ENCODE measurements at regions not wholly inside any gene's neighbourhood (a gene's known extent, or its start where the extent isn't known, plus 50 kb on each side); places are given as distances from the start of the nearest gene placed in this dataset.

DNA sequence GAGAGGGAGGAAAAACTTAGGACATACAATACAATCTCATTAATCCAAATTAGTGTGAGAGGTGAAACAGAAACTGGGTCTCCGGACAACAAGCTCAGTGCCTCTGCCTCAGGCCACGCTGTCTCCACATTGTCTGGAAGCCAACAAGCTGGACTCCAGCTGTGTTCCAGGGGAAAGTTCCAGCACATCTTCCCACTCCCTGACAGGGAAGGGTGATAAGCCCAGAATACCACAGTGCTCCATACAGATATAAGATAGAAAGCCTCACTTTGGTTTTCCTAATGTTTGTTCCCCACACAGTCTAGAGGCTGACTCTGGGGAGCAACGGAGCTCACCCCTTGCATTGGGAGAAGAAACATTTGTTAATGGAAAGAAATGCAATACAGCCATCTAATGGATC lies 117.1 kb upstream of the SPTLC3 start:
- DNase-seq (ENCODE audit: low read depth in 1 of 2, low spot score in 1 of 2) = no peak
- TF ChIP-seq SPI1 (IDR thresholded peaks at IDR 0.05; ENCODE audit: borderline replicate concordance, low read depth) = no peak
- no peak overlapping the region for H3K4me3 ChIP-seq (replicated peaks; ENCODE audit: insufficient read depth, low read length)
- H3K27ac ChIP-seq (replicated peaks) = no peak overlapping the region
- H3K27me3 ChIP-seq (ENCODE audit: insufficient read depth, poor library complexity, severe bottlenecking) = no peaks in the 10 kb centered on the region

DNA sequence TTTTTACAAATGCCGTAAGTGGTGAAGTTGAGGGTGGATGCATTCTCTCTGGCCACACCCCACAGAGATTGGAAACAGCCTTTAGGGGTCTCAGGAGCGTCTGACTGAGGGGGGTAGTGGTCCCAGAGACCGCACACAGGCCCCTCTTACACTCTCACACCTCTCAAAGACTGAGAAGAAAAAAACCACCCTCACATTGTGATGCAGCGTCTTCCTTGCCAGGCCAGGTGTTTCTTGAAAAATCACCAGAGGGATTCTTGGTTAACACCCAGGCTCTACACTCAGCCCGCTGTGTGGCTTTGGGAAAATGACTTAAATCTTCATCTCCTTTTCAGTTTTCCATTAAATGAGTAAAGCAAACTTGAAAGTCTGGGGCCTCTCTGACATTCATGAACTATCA lies 115.8 kb upstream of the SPTLC3 start:
- no peak overlapping the region for H3K27ac ChIP-seq (replicated peaks)
- peaks cover 4% of the 10 kb centered on the region for H3K27me3 ChIP-seq (ENCODE audit: insufficient read depth, poor library complexity, severe bottlenecking)
- TF ChIP-seq, protein P1, sequence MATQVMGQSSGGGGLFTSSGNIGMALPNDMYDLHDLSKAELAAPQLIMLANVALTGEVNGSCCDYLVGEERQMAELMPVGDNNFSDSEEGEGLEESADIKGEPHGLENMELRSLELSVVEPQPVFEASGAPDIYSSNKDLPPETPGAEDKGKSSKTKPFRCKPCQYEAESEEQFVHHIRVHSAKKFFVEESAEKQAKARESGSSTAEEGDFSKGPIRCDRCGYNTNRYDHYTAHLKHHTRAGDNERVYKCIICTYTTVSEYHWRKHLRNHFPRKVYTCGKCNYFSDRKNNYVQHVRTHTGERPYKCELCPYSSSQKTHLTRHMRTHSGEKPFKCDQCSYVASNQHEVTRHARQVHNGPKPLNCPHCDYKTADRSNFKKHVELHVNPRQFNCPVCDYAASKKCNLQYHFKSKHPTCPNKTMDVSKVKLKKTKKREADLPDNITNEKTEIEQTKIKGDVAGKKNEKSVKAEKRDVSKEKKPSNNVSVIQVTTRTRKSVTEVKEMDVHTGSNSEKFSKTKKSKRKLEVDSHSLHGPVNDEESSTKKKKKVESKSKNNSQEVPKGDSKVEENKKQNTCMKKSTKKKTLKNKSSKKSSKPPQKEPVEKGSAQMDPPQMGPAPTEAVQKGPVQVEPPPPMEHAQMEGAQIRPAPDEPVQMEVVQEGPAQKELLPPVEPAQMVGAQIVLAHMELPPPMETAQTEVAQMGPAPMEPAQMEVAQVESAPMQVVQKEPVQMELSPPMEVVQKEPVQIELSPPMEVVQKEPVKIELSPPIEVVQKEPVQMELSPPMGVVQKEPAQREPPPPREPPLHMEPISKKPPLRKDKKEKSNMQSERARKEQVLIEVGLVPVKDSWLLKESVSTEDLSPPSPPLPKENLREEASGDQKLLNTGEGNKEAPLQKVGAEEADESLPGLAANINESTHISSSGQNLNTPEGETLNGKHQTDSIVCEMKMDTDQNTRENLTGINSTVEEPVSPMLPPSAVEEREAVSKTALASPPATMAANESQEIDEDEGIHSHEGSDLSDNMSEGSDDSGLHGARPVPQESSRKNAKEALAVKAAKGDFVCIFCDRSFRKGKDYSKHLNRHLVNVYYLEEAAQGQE (IDR thresholded peaks at IDR 0.05; ENCODE audit: insufficient replicate concordance, low read depth) = no peak
- TF ChIP-seq POLR2AphosphoS5 (IDR thresholded peaks at IDR 0.05; ENCODE audit: low read depth) = no peak
- no peak for TF ChIP-seq SPI1 (IDR thresholded peaks at IDR 0.05; ENCODE audit: borderline replicate concordance, low read depth)
- no peak for TF ChIP-seq GABPA (IDR thresholded peaks at IDR 0.05; ENCODE audit: low read depth)
- TF ChIP-seq, protein P2, sequence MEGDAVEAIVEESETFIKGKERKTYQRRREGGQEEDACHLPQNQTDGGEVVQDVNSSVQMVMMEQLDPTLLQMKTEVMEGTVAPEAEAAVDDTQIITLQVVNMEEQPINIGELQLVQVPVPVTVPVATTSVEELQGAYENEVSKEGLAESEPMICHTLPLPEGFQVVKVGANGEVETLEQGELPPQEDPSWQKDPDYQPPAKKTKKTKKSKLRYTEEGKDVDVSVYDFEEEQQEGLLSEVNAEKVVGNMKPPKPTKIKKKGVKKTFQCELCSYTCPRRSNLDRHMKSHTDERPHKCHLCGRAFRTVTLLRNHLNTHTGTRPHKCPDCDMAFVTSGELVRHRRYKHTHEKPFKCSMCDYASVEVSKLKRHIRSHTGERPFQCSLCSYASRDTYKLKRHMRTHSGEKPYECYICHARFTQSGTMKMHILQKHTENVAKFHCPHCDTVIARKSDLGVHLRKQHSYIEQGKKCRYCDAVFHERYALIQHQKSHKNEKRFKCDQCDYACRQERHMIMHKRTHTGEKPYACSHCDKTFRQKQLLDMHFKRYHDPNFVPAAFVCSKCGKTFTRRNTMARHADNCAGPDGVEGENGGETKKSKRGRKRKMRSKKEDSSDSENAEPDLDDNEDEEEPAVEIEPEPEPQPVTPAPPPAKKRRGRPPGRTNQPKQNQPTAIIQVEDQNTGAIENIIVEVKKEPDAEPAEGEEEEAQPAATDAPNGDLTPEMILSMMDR (IDR thresholded peaks at IDR 0.05; ENCODE audit: insufficient read depth, low read length) = no peak
- no peak overlapping the region for H3K4me3 ChIP-seq (replicated peaks; ENCODE audit: insufficient read depth, low read length)
- no peak for DNase-seq (ENCODE audit: low read depth in 1 of 2, low spot score in 1 of 2)

DNA sequence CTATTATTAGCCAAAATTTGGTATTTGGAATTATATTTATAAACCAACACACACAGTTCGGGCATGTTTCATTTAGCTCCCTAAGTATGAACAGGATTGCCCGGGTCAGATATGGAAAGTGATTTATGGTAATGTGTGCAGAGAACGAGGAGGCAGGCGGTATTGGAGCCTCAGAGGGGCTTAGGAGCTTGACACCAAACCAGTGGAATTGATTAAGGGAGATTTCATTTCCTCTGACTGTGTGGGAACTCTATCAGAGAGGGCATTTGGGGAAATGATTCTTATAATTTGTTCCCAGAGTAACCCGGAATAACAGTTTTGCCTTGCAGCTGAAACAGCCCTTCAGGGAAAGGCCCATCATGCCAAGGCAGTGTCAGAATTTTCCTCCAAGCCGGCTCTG lies 115.1 kb upstream of the SPTLC3 start:
- Histone ChIP-seq H3K4me3 (replicated peaks; ENCODE audit: insufficient read depth, low read length) (no peak overlapping the region), H3K27ac (replicated peaks) (no peak overlapping the region), H3K27me3 (ENCODE audit: insufficient read depth, poor library complexity, severe bottlenecking) (peaks cover 4% of the 10 kb centered on the region)
- TF ChIP-seq POLR2AphosphoS5 (IDR thresholded peaks at IDR 0.05; ENCODE audit: low read depth) = no peak
- TF ChIP-seq, protein P2 (IDR thresholded peaks at IDR 0.05; ENCODE audit: insufficient read depth, low read length) = no peak
- no peak for TF ChIP-seq SPI1 (IDR thresholded peaks at IDR 0.05; ENCODE audit: borderline replicate concordance, low read depth)
- TF ChIP-seq, protein P1 (IDR thresholded peaks at IDR 0.05; ENCODE audit: insufficient replicate concordance, low read depth) = no peak
- DNase-seq (ENCODE audit: low read depth in 1 of 2, low spot score in 1 of 2) = no peak

DNA sequence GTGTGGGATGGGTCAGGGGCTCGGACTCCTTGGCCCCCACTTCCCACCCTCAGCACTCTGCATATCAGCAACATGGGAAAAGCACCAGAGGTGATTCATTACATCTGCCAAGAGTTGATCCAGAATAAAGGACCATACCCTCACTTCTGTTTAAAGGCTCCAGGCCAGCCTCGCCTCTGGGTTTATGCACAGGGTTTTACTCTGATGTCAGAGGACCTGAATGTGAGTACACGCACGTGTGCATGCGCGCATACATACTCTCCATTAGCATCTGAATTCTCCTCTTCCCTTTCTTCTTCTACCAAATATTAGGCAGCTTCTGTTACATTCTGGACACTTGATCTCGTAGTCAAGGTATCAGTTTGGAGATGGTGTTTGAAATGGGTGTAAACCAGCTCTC lies 114.7 kb upstream of the SPTLC3 start:
- no peak overlapping the region for H3K4me3 ChIP-seq (replicated peaks; ENCODE audit: insufficient read depth, low read length)
- TF ChIP-seq, protein P1 (IDR thresholded peaks at IDR 0.05; ENCODE audit: insufficient replicate concordance, low read depth) = no peak
- TF ChIP-seq SPI1 (IDR thresholded peaks at IDR 0.05; ENCODE audit: borderline replicate concordance, low read depth) = no peak
- TF ChIP-seq, protein P2 (IDR thresholded peaks at IDR 0.05; ENCODE audit: insufficient read depth, low read length) = no peak
- peaks cover 4% of the 10 kb centered on the region for H3K27me3 ChIP-seq (ENCODE audit: insufficient read depth, poor library complexity, severe bottlenecking)
- no peak overlapping the region for H3K27ac ChIP-seq (replicated peaks)
- no peak for DNase-seq (ENCODE audit: low read depth in 1 of 2, low spot score in 1 of 2)

Measured in HL-60 (cell line).